NB4 (cell line): ENCODE measurements at regions not wholly inside any gene's neighbourhood (a gene's known extent, or its start where the extent isn't known, plus 50 kb on each side); places are given as distances from the start of the nearest gene placed in this dataset.

Experiments used
- DNase-seq: peaks from one replicate; pipeline ENCODE4 v3.0.0; 2010; ENCODE audit warnings: low read depth
- H3K4me3 ChIP-seq: one replicate; pipeline ENCODE4 v1.5.1; 2011; ENCODE audit warnings: mild to moderate bottlenecking, low read depth, low read length, moderate library complexity
- CTCF ChIP-seq: IDR thresholded peaks from one replicate; pipeline ENCODE4 v1.5.1; 2012; ENCODE audit warnings: low read depth, low read length
- MAX ChIP-seq: IDR thresholded peaks from 2 replicates; pipeline ENCODE4 v1.6.1; 2011; ENCODE audit warnings: low read depth, low read length
- MYC ChIP-seq: IDR thresholded peaks from 2 replicates; pipeline ENCODE4 v1.6.1; 2011; ENCODE audit warnings: low read depth, low read length
- POLR2A ChIP-seq: IDR thresholded peaks from 2 replicates; pipeline ENCODE4 v1.6.1; 2011; ENCODE audit warnings: mild to moderate bottlenecking; ENCODE audit not compliant: insufficient read length; ENCODE audit errors: extremely low read depth

GRCh38 chr2:44077942-44078511, 82.2 kb upstream of the LRPPRC start:
- DNase-seq = no peak
- TF ChIP-seq CTCF (no peak), MAX (no peak), POLR2A (no peak), MYC (no peak)
- H3K4me3 ChIP-seq = no peak overlapping the region

- no peak for DNase-seq
- no peak overlapping the region for H3K4me3 ChIP-seq
- TF ChIP-seq CTCF (no peak), MYC (no peak), POLR2A (no peak), MAX (no peak)
Measured at GRCh38 chr2:44079686-44080085, 83.9 kb upstream of the LRPPRC start.

GRCh38 chr2:44083054-44083453, 85.6 kb upstream of the PPM1B start:
- DNase-seq = peak; percentile 41
- no peak for TF ChIP-seq MYC
- no peak for TF ChIP-seq CTCF
- no peak for TF ChIP-seq MAX
- TF ChIP-seq POLR2A = no peak
- no peak overlapping the region for H3K4me3 ChIP-seq

- H3K4me3 ChIP-seq = no peak overlapping the region
- no peak for TF ChIP-seq MYC
- no peak for TF ChIP-seq POLR2A
- TF ChIP-seq CTCF = no peak
- no peak for TF ChIP-seq MAX
- no peak for DNase-seq
Measured at GRCh38 chr2:44084850-44085249, 83.8 kb upstream of the PPM1B start.

GRCh38 chr2:44086629-44087028, 82.0 kb upstream of the PPM1B start:
- no peak for TF ChIP-seq MYC
- no peak for TF ChIP-seq POLR2A
- TF ChIP-seq CTCF = no peak
- no peak for TF ChIP-seq MAX
- no peak overlapping the region for H3K4me3 ChIP-seq
- DNase-seq = no peak
